IMR-90 (cell line): ENCODE measurements at regions not wholly inside any gene's neighbourhood (a gene's known extent, or its start where the extent isn't known, plus 50 kb on each side); places are given as distances from the start of the nearest gene placed in this dataset.

Experiments
- ATAC-seq: fragments of 200-7000 bp; cut with Tn5 transposase; 2 replicates; pipeline ENCODE4 v1.9.1; 2020; ENCODE audit warnings: low read depth, mild to moderate bottlenecking, moderate library complexity
- BruUV-seq: library from RNA; stranded (reverse); fragments of 400-500 nt; replicated peaks from 2 replicates; lab custom pipeline; 2021; lab: Mats Ljungman, UMichigan
- CTCF ChIA-PET: fragments of 300-600 bp; formaldehyde crosslinking; extraction: SDS; loops from one replicate; lab custom pipeline; 2021; ENCODE audit warnings: antibody characterized with exemption; lab: Yijun Ruan, JAX
- POLR2A ChIA-PET: fragments of 300-600 bp; sonication (Branson Sonifier 250); formaldehyde crosslinking; loops from one replicate; lab custom pipeline; 2022; ENCODE audit warnings: antibody characterized with exemption; ENCODE audit not compliant: unreplicated experiment; lab: Charles Lee
- DNase-seq: peaks from one replicate; pipeline ENCODE4 v3.0.0; 2013
- H2AFZ ChIP-seq: replicated peaks from 2 replicates; pipeline ENCODE3; 2013; ENCODE audit warnings: low read length, mild to moderate bottlenecking; ENCODE audit not compliant: poor library complexity
- H2AK5ac ChIP-seq: 2 replicates; pipeline ENCODE4 v1.6.1; 2013; ENCODE audit warnings: low read depth, low read length, inconsistent platforms
- H2AK9ac ChIP-seq: replicated peaks from 2 replicates; pipeline ENCODE3; 2013; ENCODE audit warnings: mild to moderate bottlenecking, low read depth, low read length, moderate library complexity; ENCODE audit not compliant: poor library complexity
- H2BK120ac ChIP-seq: 2 replicates; pipeline ENCODE4 v1.6.1; 2013; ENCODE audit warnings: low read depth, low read length, inconsistent platforms
- H2BK15ac ChIP-seq: 3 replicates; pipeline ENCODE4 v1.6.1; 2013; ENCODE audit warnings: low read depth, low read length, inconsistent platforms
- H2BK20ac ChIP-seq: 2 replicates; pipeline ENCODE4 v1.6.1; 2013; ENCODE audit warnings: low read depth, mild to moderate bottlenecking, inconsistent platforms, low read length, moderate library complexity
- H2BK5ac ChIP-seq: 2 replicates; pipeline ENCODE4 v1.6.1; 2013; ENCODE audit warnings: mild to moderate bottlenecking, low read depth, low read length, inconsistent platforms; ENCODE audit not compliant: poor library complexity, severe bottlenecking
- H3K14ac ChIP-seq: replicated peaks from 2 replicates; pipeline ENCODE4 v1.6.1; 2013; ENCODE audit warnings: low read depth, low read length, inconsistent platforms
- H3K18ac ChIP-seq: 2 replicates; pipeline ENCODE4 v1.6.1; 2013; ENCODE audit warnings: low read depth, low read length, control low read depth
- H3K23ac ChIP-seq: 2 replicates; pipeline ENCODE4 v1.6.1; 2013; ENCODE audit warnings: low read depth, low read length, inconsistent platforms
- H3K27ac ChIP-seq: 2 replicates; pipeline ENCODE4 v1.5.1; 2013; ENCODE audit warnings: mild to moderate bottlenecking, control low read depth, low read length; ENCODE audit not compliant: insufficient read depth
- H3K27me3 ChIP-seq: 2 replicates; pipeline ENCODE4 v1.6.1; 2013; ENCODE audit warnings: low read length; ENCODE audit not compliant: control insufficient read depth, insufficient read depth
- H3K36me3 ChIP-seq: 2 replicates; pipeline ENCODE4 v1.6.1; 2013; ENCODE audit warnings: low read length, mixed read lengths; ENCODE audit not compliant: control insufficient read depth, insufficient read depth
- H3K4ac ChIP-seq: 2 replicates; pipeline ENCODE4 v1.6.1; 2013; ENCODE audit warnings: low read depth, low read length, inconsistent platforms
- H3K4me1 ChIP-seq: 2 replicates; pipeline ENCODE4 v1.6.1; 2013; ENCODE audit warnings: low read length, mixed read lengths; ENCODE audit not compliant: control insufficient read depth, insufficient read depth
- H3K4me2 ChIP-seq: 2 replicates; pipeline ENCODE4 v1.6.1; 2013; ENCODE audit warnings: low read depth, mild to moderate bottlenecking, control low read depth, low read length, moderate library complexity
- H3K4me3 ChIP-seq: 2 replicates; pipeline ENCODE4 v1.5.1; 2013; ENCODE audit warnings: low read depth, mild to moderate bottlenecking, control low read depth, low read length, moderate library complexity; ENCODE audit not compliant: insufficient read depth
- H3K56ac ChIP-seq: 2 replicates; pipeline ENCODE4 v1.6.1; 2013; ENCODE audit warnings: low read length, inconsistent platforms; ENCODE audit not compliant: insufficient read depth; ENCODE audit errors: extremely low read depth
- H3K79me1 ChIP-seq, 2 experiments: 2 replicates each; pipeline ENCODE4 v1.6.1; 2013; ENCODE audit warnings: low read length in 2 of 2, inconsistent platforms in 1 of 2, low read depth in 1 of 2
- H3K9ac ChIP-seq: 2 replicates; pipeline ENCODE4 v1.6.1; 2013; ENCODE audit warnings: low read depth, low read length, control low read depth
- H3K9me1 ChIP-seq: 2 replicates; pipeline ENCODE4 v1.6.1; 2013; ENCODE audit warnings: low read length, inconsistent platforms; ENCODE audit not compliant: insufficient read depth
- H3K9me3 ChIP-seq: 2 replicates; pipeline ENCODE4 v1.6.1; 2013; ENCODE audit warnings: low read length; ENCODE audit not compliant: control insufficient read depth, insufficient read depth
- H4K20me1 ChIP-seq: 2 replicates; pipeline ENCODE4 v1.6.1; 2013; ENCODE audit warnings: low read length, inconsistent platforms; ENCODE audit not compliant: insufficient read depth
- H4K5ac ChIP-seq: 2 replicates; pipeline ENCODE4 v1.6.1; 2013; ENCODE audit warnings: mild to moderate bottlenecking, low read depth, low read length, control low read depth
- H4K8ac ChIP-seq, 2 experiments: 2 replicates each; pipeline ENCODE4 v1.6.1; 2013; ENCODE audit warnings: low read depth in 2 of 2, low read length in 2 of 2, control low read depth in 1 of 2, inconsistent platforms in 1 of 2
- H4K91ac ChIP-seq: 2 replicates; pipeline ENCODE4 v1.6.1; 2013; ENCODE audit warnings: low read depth, low read length, inconsistent platforms; ENCODE audit not compliant: insufficient read depth
- CEBPB ChIP-seq: IDR thresholded peaks from 2 replicates; pipeline ENCODE4 v1.6.1; 2012; ENCODE audit warnings: low read depth, low read length, improper control_type of control experiment
- ELK1 ChIP-seq: fragments of 150-350 bp; IDR thresholded peaks from 2 replicates; pipeline ENCODE4 v1.6.1; 2016; ENCODE audit warnings: low read depth, mild to moderate bottlenecking, low read length, moderate library complexity, borderline replicate concordance
- MXI1 ChIP-seq: IDR thresholded peaks from 2 replicates; pipeline ENCODE4 v1.6.1; 2012; ENCODE audit warnings: low read depth, mild to moderate bottlenecking, low read length, moderate library complexity, borderline replicate concordance
- NFE2L2 ChIP-seq: fragments of 150-350 bp; IDR thresholded peaks from 2 replicates; pipeline ENCODE4 v1.6.1; 2016; ENCODE audit warnings: low read depth, mild to moderate bottlenecking, low read length
- RAD21 ChIP-seq: IDR thresholded peaks from 2 replicates; pipeline ENCODE4 v1.6.1; 2012; ENCODE audit warnings: low read length, improper control_type of control experiment
- WGBS, 2 experiments: methylation state at CpG; one replicate each; pipeline versions ENCODE4 v1.1.5 to v1.1.7; 2013; ENCODE audit warnings: missing lambda C conversion rate in 2 of 2; ENCODE audit not compliant: insufficient read length in 1 of 2; ENCODE audit errors: extremely low coverage in 2 of 2; 5-methylcytosine and 5-hydroxymethylcytosine counted together
- dilution Hi-C: fragments of 300-500 bp; cut with HindIII; formaldehyde crosslinking; loops from one replicate; pipeline ENCODE4 v1.14.3; 2018; ENCODE audit warnings: low sequenced_read_pairs; ENCODE audit not compliant: unreplicated experiment
- in situ Hi-C: fragments of 300-500 bp; cut with MboI; formaldehyde crosslinking; loops from 3 replicates; pipeline ENCODE4 v1.14.3; 2019; ENCODE audit warnings: low sequenced_read_pairs, inconsistent platforms, mixed read lengths
- intact Hi-C: fragments of 100-400 bp; cut with micrococcal nuclease; formaldehyde crosslinking; loops from 2 replicates; pipeline ENCODE4 v1.10.0; 2022

- no peak overlapping the region for H3K23ac ChIP-seq
- no peak overlapping the region for H3K4me3 ChIP-seq
- in situ Hi-C loops (no loop called here), dilution Hi-C loops (no loop called here), intact Hi-C loops (no loop called here)
- no peaks in the 10 kb centered on the region for H4K20me1 ChIP-seq
- no peak overlapping the region for H4K5ac ChIP-seq
- no peak overlapping the region for H2AK9ac ChIP-seq
- no peak overlapping the region for H2BK15ac ChIP-seq
- no peak overlapping the region for H2BK20ac ChIP-seq
- H3K27me3 ChIP-seq, result no peaks in the 10 kb centered on the region
- peaks cover 2% of the 10 kb centered on the region; the same call in 1 of the 2 replicates for H3K4me1 ChIP-seq
- H2AFZ ChIP-seq, result no peak overlapping the region
- no peak overlapping the region for H4K8ac ChIP-seq
- H2BK120ac ChIP-seq, result no peak overlapping the region
- H3K18ac ChIP-seq, result no peak overlapping the region
- no peaks in the 10 kb centered on the region for H3K79me1 ChIP-seq
- no peaks in the 10 kb centered on the region for H3K9me1 ChIP-seq
- no peak overlapping the region for H3K4ac ChIP-seq
- DNase-seq (no peak), ATAC-seq (no peak)
- ChIA-PET CTCF (no interaction called here), POLR2A (no interaction called here)
- no peak overlapping the region for H3K14ac ChIP-seq
- H4K91ac ChIP-seq, result no peak overlapping the region
- TF ChIP-seq MXI1 (no peak), RAD21 (no peak), NFE2L2 (no peak), ELK1 (no peak), CEBPB (no peak)
- WGBS, 2 experiments, result no CpG with 5 or more reads among the region's 2 CpGs
- H3K9me3 ChIP-seq, result no peaks in the 10 kb centered on the region
- H2BK5ac ChIP-seq, result no peak overlapping the region
- no peak overlapping the region for H2AK5ac ChIP-seq
- no peaks in the 10 kb centered on the region for H3K36me3 ChIP-seq
- no TSS peak for BruUV-seq
- no peak overlapping the region for H3K4me2 ChIP-seq
- no peak overlapping the region for H3K9ac ChIP-seq
- H3K56ac ChIP-seq, result no peak overlapping the region
- no peak overlapping the region for H3K27ac ChIP-seq
Measured at GRCh38 chr11:115896084-115896483, 391.9 kb upstream of the CADM1 start.
